22Rv1 (cell line): ENCODE measurements at regions not wholly inside any gene's neighbourhood (a gene's known extent, or its start where the extent isn't known, plus 50 kb on each side); places are given as distances from the start of the nearest gene placed in this dataset.

ENCODE experiments used
- ZFX ChIP-seq: fragments of 450-650 bp; IDR thresholded peaks from 2 replicates; pipeline ENCODE4 v1.6.1; 2017; ENCODE audit warnings: antibody characterized with exemption, borderline replicate concordance
- TF ChIP-seq, protein P1 (sequence below): fragments of 450-650 bp; IDR thresholded peaks from 2 replicates; pipeline ENCODE4 v1.5.1; 2017; ENCODE audit warnings: mild to moderate bottlenecking

DNA sequence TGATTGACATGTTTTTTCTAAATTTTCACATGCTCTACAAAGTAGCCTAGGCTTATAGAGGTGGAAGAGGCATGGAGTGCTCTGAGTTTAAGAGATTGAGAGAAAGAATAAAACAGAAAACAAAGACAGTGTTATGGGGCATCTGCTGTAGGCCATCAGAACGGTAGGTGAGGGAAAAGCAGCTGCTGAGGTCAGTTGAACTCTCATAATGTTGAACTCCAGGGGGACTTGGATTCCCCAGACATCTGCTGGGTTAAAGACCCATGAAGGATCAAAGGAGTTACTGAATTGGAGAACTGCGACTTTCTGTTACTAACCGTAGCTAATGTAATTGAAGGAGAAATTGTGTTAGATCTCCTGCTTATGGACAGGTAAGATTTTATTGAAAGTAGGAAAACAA, 333.9 kb downstream of the TFAP2B start:
- TF ChIP-seq, protein P1, sequence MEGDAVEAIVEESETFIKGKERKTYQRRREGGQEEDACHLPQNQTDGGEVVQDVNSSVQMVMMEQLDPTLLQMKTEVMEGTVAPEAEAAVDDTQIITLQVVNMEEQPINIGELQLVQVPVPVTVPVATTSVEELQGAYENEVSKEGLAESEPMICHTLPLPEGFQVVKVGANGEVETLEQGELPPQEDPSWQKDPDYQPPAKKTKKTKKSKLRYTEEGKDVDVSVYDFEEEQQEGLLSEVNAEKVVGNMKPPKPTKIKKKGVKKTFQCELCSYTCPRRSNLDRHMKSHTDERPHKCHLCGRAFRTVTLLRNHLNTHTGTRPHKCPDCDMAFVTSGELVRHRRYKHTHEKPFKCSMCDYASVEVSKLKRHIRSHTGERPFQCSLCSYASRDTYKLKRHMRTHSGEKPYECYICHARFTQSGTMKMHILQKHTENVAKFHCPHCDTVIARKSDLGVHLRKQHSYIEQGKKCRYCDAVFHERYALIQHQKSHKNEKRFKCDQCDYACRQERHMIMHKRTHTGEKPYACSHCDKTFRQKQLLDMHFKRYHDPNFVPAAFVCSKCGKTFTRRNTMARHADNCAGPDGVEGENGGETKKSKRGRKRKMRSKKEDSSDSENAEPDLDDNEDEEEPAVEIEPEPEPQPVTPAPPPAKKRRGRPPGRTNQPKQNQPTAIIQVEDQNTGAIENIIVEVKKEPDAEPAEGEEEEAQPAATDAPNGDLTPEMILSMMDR, result no peak
- no peak for TF ChIP-seq ZFX
